ENCODE measurements at regions not wholly inside any gene's neighbourhood (a gene's known extent, or its start where the extent isn't known, plus 50 kb on each side); places are given as distances from the start of the nearest gene placed in this dataset.

DNA sequence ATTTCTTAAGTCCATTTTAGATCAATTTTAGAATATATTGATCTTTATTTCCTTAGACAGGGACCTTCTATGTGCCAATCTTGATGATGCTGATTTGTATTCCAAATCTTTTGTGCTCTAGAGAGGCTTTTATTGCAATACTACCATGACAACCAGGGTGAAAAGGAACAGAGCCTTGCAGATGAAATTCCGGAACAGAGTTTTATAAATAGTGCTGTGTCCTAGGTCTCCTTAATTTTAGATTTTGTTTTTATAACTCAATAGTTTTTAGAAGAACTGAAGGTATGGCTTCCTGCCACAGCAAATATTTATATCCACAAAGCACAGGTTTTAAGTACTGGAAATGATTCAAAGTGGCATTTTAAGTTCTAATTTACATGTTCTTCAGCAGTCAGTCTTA, 160.2 kb downstream of the PMAIP1 start:
- TF ChIP-seq CTCF (IDR thresholded peaks at IDR 0.05) (no peak), RXRA (IDR thresholded peaks at IDR 0.05; ENCODE audit: borderline replicate concordance, low read depth) (no peak), POLR2AphosphoS5 (IDR thresholded peaks at IDR 0.05; ENCODE audit: low read depth, low read length) (no peak), IRF3 (IDR thresholded peaks at IDR 0.05; ENCODE audit: low read depth, low read length) (no peak), TEAD4 (IDR thresholded peaks at IDR 0.05; ENCODE audit: borderline replicate concordance, insufficient read depth) (no peak), EP300 (IDR thresholded peaks at IDR 0.05; ENCODE audit: borderline replicate concordance in 1 of 2, low read depth in 1 of 2, low read length in 1 of 2) (no peak), GATA2 (CRISPR knock-in tag; IDR thresholded peaks at IDR 0.05) (no peak), YY1 (IDR thresholded peaks at IDR 0.05; ENCODE audit: low read depth) (no peak), NFIC (IDR thresholded peaks at IDR 0.05; ENCODE audit: borderline replicate concordance) (no peak), GABPA (IDR thresholded peaks at IDR 0.05; ENCODE audit: low read depth) (no peak)
- TF ChIP-seq, protein P1, sequence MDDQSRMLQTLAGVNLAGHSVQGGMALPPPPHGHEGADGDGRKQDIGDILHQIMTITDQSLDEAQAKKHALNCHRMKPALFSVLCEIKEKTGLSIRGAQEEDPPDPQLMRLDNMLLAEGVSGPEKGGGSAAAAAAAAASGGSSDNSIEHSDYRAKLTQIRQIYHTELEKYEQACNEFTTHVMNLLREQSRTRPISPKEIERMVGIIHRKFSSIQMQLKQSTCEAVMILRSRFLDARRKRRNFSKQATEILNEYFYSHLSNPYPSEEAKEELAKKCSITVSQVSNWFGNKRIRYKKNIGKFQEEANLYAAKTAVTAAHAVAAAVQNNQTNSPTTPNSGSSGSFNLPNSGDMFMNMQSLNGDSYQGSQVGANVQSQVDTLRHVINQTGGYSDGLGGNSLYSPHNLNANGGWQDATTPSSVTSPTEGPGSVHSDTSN (IDR thresholded peaks at IDR 0.05) = no peak
- TF ChIP-seq, protein P2, sequence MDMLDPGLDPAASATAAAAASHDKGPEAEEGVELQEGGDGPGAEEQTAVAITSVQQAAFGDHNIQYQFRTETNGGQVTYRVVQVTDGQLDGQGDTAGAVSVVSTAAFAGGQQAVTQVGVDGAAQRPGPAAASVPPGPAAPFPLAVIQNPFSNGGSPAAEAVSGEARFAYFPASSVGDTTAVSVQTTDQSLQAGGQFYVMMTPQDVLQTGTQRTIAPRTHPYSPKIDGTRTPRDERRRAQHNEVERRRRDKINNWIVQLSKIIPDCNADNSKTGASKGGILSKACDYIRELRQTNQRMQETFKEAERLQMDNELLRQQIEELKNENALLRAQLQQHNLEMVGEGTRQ (IDR thresholded peaks at IDR 0.05; ENCODE audit: borderline replicate concordance, low read depth, low read length) = no peak
- TF ChIP-seq, protein P3, sequence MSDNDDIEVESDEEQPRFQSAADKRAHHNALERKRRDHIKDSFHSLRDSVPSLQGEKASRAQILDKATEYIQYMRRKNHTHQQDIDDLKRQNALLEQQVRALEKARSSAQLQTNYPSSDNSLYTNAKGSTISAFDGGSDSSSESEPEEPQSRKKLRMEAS (IDR thresholded peaks at IDR 0.05; ENCODE audit: low read depth) = no peak
- TF ChIP-seq, protein P4, sequence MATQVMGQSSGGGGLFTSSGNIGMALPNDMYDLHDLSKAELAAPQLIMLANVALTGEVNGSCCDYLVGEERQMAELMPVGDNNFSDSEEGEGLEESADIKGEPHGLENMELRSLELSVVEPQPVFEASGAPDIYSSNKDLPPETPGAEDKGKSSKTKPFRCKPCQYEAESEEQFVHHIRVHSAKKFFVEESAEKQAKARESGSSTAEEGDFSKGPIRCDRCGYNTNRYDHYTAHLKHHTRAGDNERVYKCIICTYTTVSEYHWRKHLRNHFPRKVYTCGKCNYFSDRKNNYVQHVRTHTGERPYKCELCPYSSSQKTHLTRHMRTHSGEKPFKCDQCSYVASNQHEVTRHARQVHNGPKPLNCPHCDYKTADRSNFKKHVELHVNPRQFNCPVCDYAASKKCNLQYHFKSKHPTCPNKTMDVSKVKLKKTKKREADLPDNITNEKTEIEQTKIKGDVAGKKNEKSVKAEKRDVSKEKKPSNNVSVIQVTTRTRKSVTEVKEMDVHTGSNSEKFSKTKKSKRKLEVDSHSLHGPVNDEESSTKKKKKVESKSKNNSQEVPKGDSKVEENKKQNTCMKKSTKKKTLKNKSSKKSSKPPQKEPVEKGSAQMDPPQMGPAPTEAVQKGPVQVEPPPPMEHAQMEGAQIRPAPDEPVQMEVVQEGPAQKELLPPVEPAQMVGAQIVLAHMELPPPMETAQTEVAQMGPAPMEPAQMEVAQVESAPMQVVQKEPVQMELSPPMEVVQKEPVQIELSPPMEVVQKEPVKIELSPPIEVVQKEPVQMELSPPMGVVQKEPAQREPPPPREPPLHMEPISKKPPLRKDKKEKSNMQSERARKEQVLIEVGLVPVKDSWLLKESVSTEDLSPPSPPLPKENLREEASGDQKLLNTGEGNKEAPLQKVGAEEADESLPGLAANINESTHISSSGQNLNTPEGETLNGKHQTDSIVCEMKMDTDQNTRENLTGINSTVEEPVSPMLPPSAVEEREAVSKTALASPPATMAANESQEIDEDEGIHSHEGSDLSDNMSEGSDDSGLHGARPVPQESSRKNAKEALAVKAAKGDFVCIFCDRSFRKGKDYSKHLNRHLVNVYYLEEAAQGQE (IDR thresholded peaks at IDR 0.05; ENCODE audit: low read depth, low read length) = no peak
